H1 (cell line): ENCODE measurements at regions not wholly inside any gene's neighbourhood (a gene's known extent, or its start where the extent isn't known, plus 50 kb on each side); places are given as distances from the start of the nearest gene placed in this dataset.

ENCODE experiments used
- RFX5 ChIP-seq: IDR thresholded peaks from 2 replicates; pipeline ENCODE4 v1.6.1; 2011; ENCODE audit warnings: low read depth, low read length, improper control_type of control experiment, borderline replicate concordance

- TF ChIP-seq RFX5 = no peak
- TF ChIP-seq, all 59 proteins: peak for 0
These were observed 147.4 kb upstream of the IRX5 start (continued) for GRCh38 chr16:54783226-54783625.
